ENCODE measurements at regions not wholly inside any gene's neighbourhood (a gene's known extent, or its start where the extent isn't known, plus 50 kb on each side); places are given as distances from the start of the nearest gene placed in this dataset.

GRCh38 chr5:18171684-18172083 is 537.4 kb downstream of the TAF11L14 start:
- intact Hi-C loops (cut with micrococcal nuclease; ENCODE audit: unreplicated experiment), result no loop called here
- Mint-ChIP-seq H3K9me3 (ENCODE audit: unreplicated experiment) (no peaks in the 10 kb centered on the region), H3K27me3 (ENCODE audit: insufficient read depth, unreplicated experiment) (no peaks in the 10 kb centered on the region), H3K36me3 (ENCODE audit: insufficient read depth, unreplicated experiment) (no peaks in the 10 kb centered on the region), H3K27ac (ENCODE audit: unreplicated experiment) (no peak overlapping the region), H3K4me3 (ENCODE audit: unreplicated experiment) (no peak overlapping the region), H3K4me1 (ENCODE audit: low read depth, unreplicated experiment) (no peaks in the 10 kb centered on the region)
- BruUV-seq (replicated peaks), result no TSS peak
- ChIA-PET POLR2A (no interaction called here), CTCF (no interaction called here)
- H3K4me3 ChIP-seq (ENCODE audit: low read depth, low read length), result no peak overlapping the region
- DNase-seq, result no peak
- H3K9me3 ChIP-seq, result no peaks in the 10 kb centered on the region
- H3K27me3 ChIP-seq (replicated peaks; ENCODE audit: control insufficient read depth, insufficient read depth, low read length), result no peaks in the 10 kb centered on the region
- no peaks in the 10 kb centered on the region for H3K36me3 ChIP-seq (ENCODE audit: control insufficient read depth, insufficient read depth, low read length)
- TF ChIP-seq, protein P1, sequence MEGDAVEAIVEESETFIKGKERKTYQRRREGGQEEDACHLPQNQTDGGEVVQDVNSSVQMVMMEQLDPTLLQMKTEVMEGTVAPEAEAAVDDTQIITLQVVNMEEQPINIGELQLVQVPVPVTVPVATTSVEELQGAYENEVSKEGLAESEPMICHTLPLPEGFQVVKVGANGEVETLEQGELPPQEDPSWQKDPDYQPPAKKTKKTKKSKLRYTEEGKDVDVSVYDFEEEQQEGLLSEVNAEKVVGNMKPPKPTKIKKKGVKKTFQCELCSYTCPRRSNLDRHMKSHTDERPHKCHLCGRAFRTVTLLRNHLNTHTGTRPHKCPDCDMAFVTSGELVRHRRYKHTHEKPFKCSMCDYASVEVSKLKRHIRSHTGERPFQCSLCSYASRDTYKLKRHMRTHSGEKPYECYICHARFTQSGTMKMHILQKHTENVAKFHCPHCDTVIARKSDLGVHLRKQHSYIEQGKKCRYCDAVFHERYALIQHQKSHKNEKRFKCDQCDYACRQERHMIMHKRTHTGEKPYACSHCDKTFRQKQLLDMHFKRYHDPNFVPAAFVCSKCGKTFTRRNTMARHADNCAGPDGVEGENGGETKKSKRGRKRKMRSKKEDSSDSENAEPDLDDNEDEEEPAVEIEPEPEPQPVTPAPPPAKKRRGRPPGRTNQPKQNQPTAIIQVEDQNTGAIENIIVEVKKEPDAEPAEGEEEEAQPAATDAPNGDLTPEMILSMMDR (IDR thresholded peaks at IDR 0.05; ENCODE audit: insufficient read depth in 1 of 2, low read depth in 1 of 2, low read length in 1 of 2, severe bottlenecking in 1 of 2, unreplicated experiment in 1 of 2), result no peak
- H3K4me1 ChIP-seq, result no peaks in the 10 kb centered on the region

DNA sequence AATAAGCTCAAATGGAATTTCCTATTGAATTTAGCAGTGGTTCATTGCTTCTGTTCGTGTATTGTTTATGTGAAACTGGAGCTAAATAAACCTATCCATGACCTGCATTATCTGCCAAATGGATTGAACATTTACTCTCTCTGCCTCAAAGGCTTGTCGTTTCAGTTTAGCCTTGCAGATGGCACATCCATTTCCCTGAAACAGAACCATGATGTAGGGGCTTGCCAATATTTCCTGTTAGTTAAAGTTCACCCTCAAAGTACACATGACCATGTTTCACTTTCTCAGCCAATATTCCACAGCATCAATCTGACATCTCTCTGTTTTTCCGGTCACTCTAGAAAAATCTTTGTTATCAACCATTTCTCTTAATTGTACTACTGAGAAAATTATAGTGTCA is 545.3 kb downstream of the TAF11L14 start:
- H3K9me3 ChIP-seq, result no peaks in the 10 kb centered on the region
- Mint-ChIP-seq H3K4me3 (ENCODE audit: unreplicated experiment) (no peak overlapping the region), H3K27me3 (ENCODE audit: insufficient read depth, unreplicated experiment) (no peaks in the 10 kb centered on the region), H3K9me3 (ENCODE audit: unreplicated experiment) (no peaks in the 10 kb centered on the region), H3K4me1 (ENCODE audit: low read depth, unreplicated experiment) (no peaks in the 10 kb centered on the region), H3K27ac (ENCODE audit: unreplicated experiment) (no peak overlapping the region), H3K36me3 (ENCODE audit: insufficient read depth, unreplicated experiment) (no peaks in the 10 kb centered on the region)
- DNase-seq, result no peak
- H3K4me3 ChIP-seq (ENCODE audit: low read depth, low read length), result no peak overlapping the region
- POLR2A ChIA-PET, result no interaction called here
- BruUV-seq (replicated peaks), result no TSS peak
- no peaks in the 10 kb centered on the region for H3K27me3 ChIP-seq (replicated peaks; ENCODE audit: control insufficient read depth, insufficient read depth, low read length)
- H3K36me3 ChIP-seq (ENCODE audit: control insufficient read depth, insufficient read depth, low read length), result no peaks in the 10 kb centered on the region
- CTCF ChIA-PET, result no interaction called here
- no peaks in the 10 kb centered on the region for H3K4me1 ChIP-seq
- TF ChIP-seq, protein P1 (IDR thresholded peaks at IDR 0.05; ENCODE audit: insufficient read depth in 1 of 2, low read depth in 1 of 2, low read length in 1 of 2, severe bottlenecking in 1 of 2, unreplicated experiment in 1 of 2), result no peak
- intact Hi-C loops (cut with micrococcal nuclease; ENCODE audit: unreplicated experiment), result no loop called here

GRCh38 chr5:18181575-18181974 is 547.3 kb downstream of the TAF11L14 start:
- Mint-ChIP-seq H3K27ac (ENCODE audit: unreplicated experiment) (no peak overlapping the region), H3K9me3 (ENCODE audit: unreplicated experiment) (no peaks in the 10 kb centered on the region), H3K4me3 (ENCODE audit: unreplicated experiment) (no peak overlapping the region), H3K27me3 (ENCODE audit: insufficient read depth, unreplicated experiment) (no peaks in the 10 kb centered on the region), H3K4me1 (ENCODE audit: low read depth, unreplicated experiment) (no peaks in the 10 kb centered on the region), H3K36me3 (ENCODE audit: insufficient read depth, unreplicated experiment) (no peaks in the 10 kb centered on the region)
- ChIA-PET POLR2A (no interaction called here), CTCF (no interaction called here)
- Histone ChIP-seq H3K36me3 (ENCODE audit: control insufficient read depth, insufficient read depth, low read length) (no peaks in the 10 kb centered on the region), H3K4me1 (no peaks in the 10 kb centered on the region), H3K27me3 (replicated peaks; ENCODE audit: control insufficient read depth, insufficient read depth, low read length) (no peaks in the 10 kb centered on the region), H3K4me3 (ENCODE audit: low read depth, low read length) (no peak overlapping the region), H3K9me3 (no peaks in the 10 kb centered on the region)
- TF ChIP-seq, protein P1 (IDR thresholded peaks at IDR 0.05; ENCODE audit: insufficient read depth in 1 of 2, low read depth in 1 of 2, low read length in 1 of 2, severe bottlenecking in 1 of 2, unreplicated experiment in 1 of 2), result no peak
- intact Hi-C loops (cut with micrococcal nuclease; ENCODE audit: unreplicated experiment), result no loop called here
- no TSS peak for BruUV-seq (replicated peaks)
- no peak for DNase-seq
